WTC11 (cell line): ENCODE measurements at regions not wholly inside any gene's neighbourhood (a gene's known extent, or its start where the extent isn't known, plus 50 kb on each side); places are given as distances from the start of the nearest gene placed in this dataset.

ENCODE experiments used
- ATAC-seq: fragments of 200-7000 bp; cut with Tn5 transposase; 2 replicates; pipeline ENCODE4 v1.10.0; 2021; ENCODE audit warnings: mild to moderate bottlenecking, moderate library complexity
- CTCF ChIA-PET: fragments of 300-600 bp; sonication (Branson Sonifier 250); formaldehyde crosslinking; loops from one replicate; lab custom pipeline; 2021; ENCODE audit warnings: antibody characterized with exemption; lab: Charles Lee
- POLR2A ChIA-PET: fragments of 350-600 bp; sonication (Branson Sonifier 250); formaldehyde crosslinking; loops from one replicate; lab custom pipeline; 2021; ENCODE audit warnings: antibody characterized with exemption; lab: Charles Lee
- DNase-seq: peaks from one replicate; pipeline ENCODE4 v3.0.0; 2021; ENCODE audit warnings: low spot score
- H3K27ac Mint-ChIP-seq: 2 replicates; pipeline ENCODE4 v1.8.0; 2021; ENCODE audit warnings: mixed read lengths
- H3K27me3 Mint-ChIP-seq: 2 replicates; pipeline ENCODE4 v1.8.0; 2021; ENCODE audit warnings: low read depth, mild to moderate bottlenecking, moderate library complexity, mixed read lengths
- H3K36me3 Mint-ChIP-seq: 2 replicates; pipeline ENCODE4 v1.8.0; 2021; ENCODE audit warnings: mixed read lengths
- H3K4me1 Mint-ChIP-seq: 2 replicates; pipeline ENCODE4 v1.8.0; 2022; ENCODE audit warnings: mixed read lengths
- H3K4me3 Mint-ChIP-seq: 2 replicates; pipeline ENCODE4 v1.8.0; 2021; ENCODE audit warnings: mild to moderate bottlenecking, moderate library complexity, mixed read lengths
- H3K9me3 Mint-ChIP-seq: 2 replicates; pipeline ENCODE4 v1.8.0; 2021; ENCODE audit warnings: mixed read lengths
- ARID4B ChIP-seq: sonication (generic); formaldehyde crosslinking; IDR thresholded peaks from 2 replicates; pipeline ENCODE4 v1.8.0; 2023; ENCODE audit warnings: missing genetic modification reagents, mild to moderate bottlenecking, borderline replicate concordance
- E2F1 ChIP-seq: sonication (generic); formaldehyde crosslinking; IDR thresholded peaks from 2 replicates; pipeline ENCODE4 v1.8.0; 2022; ENCODE audit warnings: mild to moderate bottlenecking, missing genetic modification reagents
- E2F5 ChIP-seq: sonication (generic); formaldehyde crosslinking; IDR thresholded peaks from 2 replicates; pipeline ENCODE4 v1.8.1; 2022; ENCODE audit warnings: mild to moderate bottlenecking, moderate library complexity, missing genetic modification reagents
- EMX1 ChIP-seq: fragments of 250-450 bp; sonication (Bioruptor Pico); IDR thresholded peaks from 2 replicates; pipeline ENCODE4 v1.8.0; 2021; ENCODE audit warnings: mild to moderate bottlenecking
- ESRRA ChIP-seq: sonication (generic); formaldehyde crosslinking; IDR thresholded peaks from 2 replicates; pipeline ENCODE4 v1.8.1; 2022; ENCODE audit warnings: mild to moderate bottlenecking, missing genetic modification reagents, borderline replicate concordance
- ETV6 ChIP-seq: sonication (generic); formaldehyde crosslinking; IDR thresholded peaks from 2 replicates; pipeline ENCODE4 v1.8.1; 2022; ENCODE audit warnings: mild to moderate bottlenecking, missing genetic modification reagents
- NFATC4 ChIP-seq: fragments of 250-450 bp; sonication (Bioruptor Pico); IDR thresholded peaks from 2 replicates; pipeline ENCODE4 v1.9.0; 2021; ENCODE audit warnings: mild to moderate bottlenecking
- NR2C2 ChIP-seq: sonication (generic); formaldehyde crosslinking; IDR thresholded peaks from 2 replicates; pipeline ENCODE4 v1.8.0; 2022; ENCODE audit warnings: mild to moderate bottlenecking, missing genetic modification reagents
- RELA ChIP-seq: sonication (generic); formaldehyde crosslinking; IDR thresholded peaks from 2 replicates; pipeline ENCODE4 v1.8.1; 2022; ENCODE audit warnings: missing genetic modification reagents, mild to moderate bottlenecking, borderline replicate concordance
- SMAD3 ChIP-seq: sonication (generic); formaldehyde crosslinking; IDR thresholded peaks from 2 replicates; pipeline ENCODE4 v1.8.0; 2022; ENCODE audit warnings: missing genetic modification reagents, mild to moderate bottlenecking, borderline replicate concordance
- SOX15 ChIP-seq: fragments of 250-450 bp; sonication (Bioruptor Pico); IDR thresholded peaks from 2 replicates; pipeline ENCODE4 v1.9.0; 2021; ENCODE audit warnings: mild to moderate bottlenecking
- TCF7 ChIP-seq: sonication (generic); formaldehyde crosslinking; IDR thresholded peaks from 2 replicates; pipeline ENCODE4 v1.8.0; 2022; ENCODE audit warnings: mild to moderate bottlenecking, low read depth, missing genetic modification reagents, moderate library complexity
- ZNF317 ChIP-seq: sonication (generic); formaldehyde crosslinking; IDR thresholded peaks from 2 replicates; pipeline ENCODE4 v1.8.1; 2023; ENCODE audit warnings: low read depth, mild to moderate bottlenecking, moderate library complexity, missing genetic modification reagents, borderline replicate concordance
- ZNF396 ChIP-seq: fragments of 250-450 bp; sonication (Bioruptor Pico); IDR thresholded peaks from 2 replicates; pipeline ENCODE4 v1.8.0; 2021; ENCODE audit warnings: mild to moderate bottlenecking, moderate library complexity, borderline replicate concordance
- ZNF423 ChIP-seq: fragments of 250-450 bp; sonication (Bioruptor Pico); IDR thresholded peaks from 2 replicates; pipeline ENCODE4 v2.1.2; 2022; ENCODE audit warnings: mild to moderate bottlenecking, moderate library complexity
- TF ChIP-seq, protein P1 (sequence below): sonication (generic); formaldehyde crosslinking; IDR thresholded peaks from 2 replicates; pipeline ENCODE4 v1.8.1; 2023; ENCODE audit warnings: mild to moderate bottlenecking, missing genetic modification reagents
- TF ChIP-seq, protein P2 (sequence below): sonication (generic); formaldehyde crosslinking; IDR thresholded peaks from 2 replicates; pipeline ENCODE4 v1.8.1; 2023; ENCODE audit warnings: mild to moderate bottlenecking, missing genetic modification reagents, moderate library complexity
- TF ChIP-seq, protein P3 (sequence below): fragments of 250-450 bp; sonication (Bioruptor Pico); IDR thresholded peaks from 2 replicates; pipeline ENCODE4 v1.9.0; 2021; ENCODE audit warnings: moderate library complexity, mild to moderate bottlenecking, inconsistent platforms, borderline replicate concordance
- TF ChIP-seq, protein P4 (sequence below): sonication (generic); formaldehyde crosslinking; IDR thresholded peaks from 2 replicates; pipeline ENCODE4 v1.8.0; 2023; ENCODE audit warnings: missing genetic modification reagents
- TF ChIP-seq, protein P5 (sequence below): fragments of 250-450 bp; sonication (Bioruptor Pico); IDR thresholded peaks from 2 replicates; pipeline ENCODE4 v2.1.2; 2022; ENCODE audit warnings: mild to moderate bottlenecking, moderate library complexity
- TF ChIP-seq, protein P6 (sequence below): sonication (generic); formaldehyde crosslinking; conservative IDR thresholded peaks from 2 replicates; pipeline ENCODE4 v1.8.1; 2022; ENCODE audit warnings: mild to moderate bottlenecking, missing genetic modification reagents

DNA sequence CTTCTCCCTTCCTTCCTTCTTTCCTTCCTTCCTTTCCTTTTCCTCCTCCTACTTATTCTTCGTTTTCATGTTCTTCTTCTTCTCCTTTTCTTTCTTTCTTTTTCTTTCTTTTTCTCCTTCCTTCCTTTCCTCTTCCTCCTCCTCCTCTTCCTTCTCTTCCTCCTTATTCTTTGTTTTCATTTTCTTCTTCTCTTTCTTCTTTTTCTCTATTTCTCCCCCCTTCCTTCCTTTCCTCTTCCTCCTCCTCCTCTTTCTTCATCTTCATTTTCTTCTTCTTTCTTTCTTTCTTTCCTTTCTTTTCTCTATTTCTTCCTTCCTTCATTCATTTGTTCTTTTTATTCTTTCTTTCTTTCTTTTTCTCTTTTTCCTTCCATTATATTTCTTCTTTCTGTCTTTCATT, 671.6 kb downstream of the IQCM start:
- ChIA-PET CTCF (no interaction called here), POLR2A (no interaction called here)
- Mint-ChIP-seq H3K9me3 (no peaks in the 10 kb centered on the region), H3K4me3 (no peak overlapping the region), H3K36me3 (no peaks in the 10 kb centered on the region), H3K4me1 (peaks cover 11% of the 10 kb centered on the region), H3K27me3 (no peaks in the 10 kb centered on the region), H3K27ac (no peak overlapping the region)
- ATAC-seq (no peak), DNase-seq (no peak)
- no peak for TF ChIP-seq E2F1 (CRISPR knock-in tag)
- TF ChIP-seq, protein P1, sequence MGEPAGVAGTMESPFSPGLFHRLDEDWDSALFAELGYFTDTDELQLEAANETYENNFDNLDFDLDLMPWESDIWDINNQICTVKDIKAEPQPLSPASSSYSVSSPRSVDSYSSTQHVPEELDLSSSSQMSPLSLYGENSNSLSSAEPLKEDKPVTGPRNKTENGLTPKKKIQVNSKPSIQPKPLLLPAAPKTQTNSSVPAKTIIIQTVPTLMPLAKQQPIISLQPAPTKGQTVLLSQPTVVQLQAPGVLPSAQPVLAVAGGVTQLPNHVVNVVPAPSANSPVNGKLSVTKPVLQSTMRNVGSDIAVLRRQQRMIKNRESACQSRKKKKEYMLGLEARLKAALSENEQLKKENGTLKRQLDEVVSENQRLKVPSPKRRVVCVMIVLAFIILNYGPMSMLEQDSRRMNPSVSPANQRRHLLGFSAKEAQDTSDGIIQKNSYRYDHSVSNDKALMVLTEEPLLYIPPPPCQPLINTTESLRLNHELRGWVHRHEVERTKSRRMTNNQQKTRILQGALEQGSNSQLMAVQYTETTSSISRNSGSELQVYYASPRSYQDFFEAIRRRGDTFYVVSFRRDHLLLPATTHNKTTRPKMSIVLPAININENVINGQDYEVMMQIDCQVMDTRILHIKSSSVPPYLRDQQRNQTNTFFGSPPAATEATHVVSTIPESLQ (CRISPR knock-in tag) = no peak
- no peak for TF ChIP-seq ARID4B (CRISPR knock-in tag)
- TF ChIP-seq, protein P2, sequence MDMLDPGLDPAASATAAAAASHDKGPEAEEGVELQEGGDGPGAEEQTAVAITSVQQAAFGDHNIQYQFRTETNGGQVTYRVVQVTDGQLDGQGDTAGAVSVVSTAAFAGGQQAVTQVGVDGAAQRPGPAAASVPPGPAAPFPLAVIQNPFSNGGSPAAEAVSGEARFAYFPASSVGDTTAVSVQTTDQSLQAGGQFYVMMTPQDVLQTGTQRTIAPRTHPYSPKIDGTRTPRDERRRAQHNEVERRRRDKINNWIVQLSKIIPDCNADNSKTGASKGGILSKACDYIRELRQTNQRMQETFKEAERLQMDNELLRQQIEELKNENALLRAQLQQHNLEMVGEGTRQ (CRISPR knock-in tag) = no peak
- TF ChIP-seq RELA (CRISPR knock-in tag) = no peak
- TF ChIP-seq ESRRA (CRISPR knock-in tag) = no peak
- TF ChIP-seq ZNF396 (CRISPR knock-in tag) = no peak
- no peak for TF ChIP-seq NR2C2
- TF ChIP-seq ETV6 (CRISPR knock-in tag) = no peak
- TF ChIP-seq E2F5 = no peak
- no peak for TF ChIP-seq ZNF423 (CRISPR knock-in tag)
- no peak for TF ChIP-seq SMAD3 (CRISPR knock-in tag)
- TF ChIP-seq, protein P3, sequence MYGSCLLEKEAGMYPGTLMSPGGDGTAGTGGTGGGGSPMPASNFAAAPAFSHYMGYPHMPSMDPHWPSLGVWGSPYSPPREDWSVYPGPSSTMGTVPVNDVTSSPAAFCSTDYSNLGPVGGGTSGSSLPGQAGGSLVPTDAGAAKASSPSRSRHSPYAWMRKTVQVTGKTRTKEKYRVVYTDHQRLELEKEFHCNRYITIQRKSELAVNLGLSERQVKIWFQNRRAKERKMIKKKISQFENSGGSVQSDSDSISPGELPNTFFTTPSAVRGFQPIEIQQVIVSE (CRISPR knock-in tag) = no peak

DNA sequence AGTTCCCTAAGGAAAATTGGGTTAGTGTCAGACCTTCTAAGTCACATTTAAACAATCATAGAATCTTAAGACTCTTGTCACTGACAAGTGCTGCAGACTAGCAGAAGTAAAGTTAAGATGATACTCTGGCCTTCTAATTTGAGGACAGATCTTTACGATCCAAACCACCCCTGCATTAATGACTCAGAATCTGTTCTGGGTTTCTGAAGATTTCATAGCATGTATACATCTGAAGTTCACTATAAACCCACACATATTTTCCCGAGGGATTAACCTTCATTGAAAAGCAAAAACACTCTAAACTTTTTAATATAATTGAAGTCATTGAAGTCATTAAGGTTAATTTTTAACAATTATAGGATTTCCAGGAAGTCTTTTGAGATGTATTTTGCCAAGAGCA, 674.3 kb downstream of the IQCM start:
- POLR2A ChIA-PET = no interaction called here
- H3K27me3 Mint-ChIP-seq = no peaks in the 10 kb centered on the region
- H3K4me3 Mint-ChIP-seq = no peak overlapping the region
- no peaks in the 10 kb centered on the region for H3K9me3 Mint-ChIP-seq
- no peak overlapping the region for H3K27ac Mint-ChIP-seq
- H3K4me1 Mint-ChIP-seq = peaks cover 11% of the 10 kb centered on the region
- no peak for DNase-seq
- no peak for ATAC-seq
- CTCF ChIA-PET = interaction anchor here (0.6 kb wide), 1 partner anchor 741 kb away, joined by 3 read pairs; no protein-coding TSS in a partner anchor
- H3K36me3 Mint-ChIP-seq = no peaks in the 10 kb centered on the region
- TF ChIP-seq ETV6 (CRISPR knock-in tag) = no peak
- no peak for TF ChIP-seq NFATC4 (CRISPR knock-in tag)
- no peak for TF ChIP-seq EMX1
- no peak for TF ChIP-seq ZNF317 (CRISPR knock-in tag)
- no peak for TF ChIP-seq SOX15 (CRISPR knock-in tag)
- TF ChIP-seq, protein P4, sequence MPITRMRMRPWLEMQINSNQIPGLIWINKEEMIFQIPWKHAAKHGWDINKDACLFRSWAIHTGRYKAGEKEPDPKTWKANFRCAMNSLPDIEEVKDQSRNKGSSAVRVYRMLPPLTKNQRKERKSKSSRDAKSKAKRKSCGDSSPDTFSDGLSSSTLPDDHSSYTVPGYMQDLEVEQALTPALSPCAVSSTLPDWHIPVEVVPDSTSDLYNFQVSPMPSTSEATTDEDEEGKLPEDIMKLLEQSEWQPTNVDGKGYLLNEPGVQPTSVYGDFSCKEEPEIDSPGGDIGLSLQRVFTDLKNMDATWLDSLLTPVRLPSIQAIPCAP (CRISPR knock-in tag) = no peak
- no peak for TF ChIP-seq TCF7
- TF ChIP-seq, protein P5, sequence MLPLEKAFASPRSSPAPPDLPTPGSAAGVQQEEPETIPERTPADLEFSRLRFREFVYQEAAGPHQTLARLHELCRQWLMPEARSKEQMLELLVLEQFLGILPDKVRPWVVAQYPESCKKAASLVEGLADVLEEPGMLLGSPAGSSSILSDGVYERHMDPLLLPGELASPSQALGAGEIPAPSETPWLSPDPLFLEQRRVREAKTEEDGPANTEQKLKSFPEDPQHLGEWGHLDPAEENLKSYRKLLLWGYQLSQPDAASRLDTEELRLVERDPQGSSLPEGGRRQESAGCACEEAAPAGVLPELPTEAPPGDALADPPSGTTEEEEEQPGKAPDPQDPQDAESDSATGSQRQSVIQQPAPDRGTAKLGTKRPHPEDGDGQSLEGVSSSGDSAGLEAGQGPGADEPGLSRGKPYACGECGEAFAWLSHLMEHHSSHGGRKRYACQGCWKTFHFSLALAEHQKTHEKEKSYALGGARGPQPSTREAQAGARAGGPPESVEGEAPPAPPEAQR (CRISPR knock-in tag) = no peak
- TF ChIP-seq, protein P6, sequence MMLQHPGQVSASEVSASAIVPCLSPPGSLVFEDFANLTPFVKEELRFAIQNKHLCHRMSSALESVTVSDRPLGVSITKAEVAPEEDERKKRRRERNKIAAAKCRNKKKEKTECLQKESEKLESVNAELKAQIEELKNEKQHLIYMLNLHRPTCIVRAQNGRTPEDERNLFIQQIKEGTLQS = no peak
